GM18873 (cell line): ENCODE measurements at regions not wholly inside any gene's neighbourhood (a gene's known extent, or its start where the extent isn't known, plus 50 kb on each side); places are given as distances from the start of the nearest gene placed in this dataset.
"Not testable (repeated sequence)": the region's sequence is repeated elsewhere in the genome, so short reads cannot be mapped to it uniquely, and the experiment has no call there.

Experiments used
- ATAC-seq: cut with Tn5 transposase; IDR thresholded peaks from one replicate; pipeline ENCODE4 v1.9.1; 2021; ENCODE audit warnings: mild to moderate bottlenecking, moderate library complexity, moderate number of reproducible peaks; ENCODE audit not compliant: unreplicated experiment, low FRiP score

GRCh38 chr2:216967889-216968288 is 108.0 kb upstream of the TNP1 start:
- ATAC-seq = no peak

DNA sequence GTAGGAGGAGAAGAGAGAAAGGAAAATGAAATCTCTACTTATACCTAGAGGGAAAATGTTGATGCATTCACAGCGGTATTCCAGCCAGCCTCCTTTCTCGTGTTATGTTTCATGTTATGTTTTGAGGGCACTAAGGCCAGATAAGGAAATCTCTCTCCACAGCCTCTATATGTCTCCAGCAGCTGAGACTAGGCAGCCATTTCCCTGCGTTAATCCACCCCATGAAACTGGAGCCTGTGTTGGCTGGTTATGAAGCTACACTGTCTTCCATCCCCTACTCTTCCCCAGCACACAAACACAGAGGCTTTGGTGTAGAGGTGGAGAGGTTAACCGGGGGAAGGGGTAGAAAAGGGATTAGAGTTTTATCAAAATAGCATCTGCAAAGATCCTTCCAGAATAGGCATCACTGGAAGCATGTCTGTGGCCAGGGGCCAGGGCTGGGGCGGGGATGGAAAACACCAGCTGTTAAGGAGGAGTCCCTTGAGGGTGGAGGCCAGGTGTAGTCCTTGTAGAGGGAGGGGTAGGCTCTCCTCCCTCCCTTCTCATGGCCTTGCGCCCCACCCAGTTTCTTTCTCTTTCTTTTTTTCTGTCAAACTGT is 100.9 kb upstream of the TNP1 start:
- ATAC-seq = no peak

GRCh38 chr2:216959433-216959832 is 99.6 kb upstream of the TNP1 start:
- no peak for ATAC-seq

DNA sequence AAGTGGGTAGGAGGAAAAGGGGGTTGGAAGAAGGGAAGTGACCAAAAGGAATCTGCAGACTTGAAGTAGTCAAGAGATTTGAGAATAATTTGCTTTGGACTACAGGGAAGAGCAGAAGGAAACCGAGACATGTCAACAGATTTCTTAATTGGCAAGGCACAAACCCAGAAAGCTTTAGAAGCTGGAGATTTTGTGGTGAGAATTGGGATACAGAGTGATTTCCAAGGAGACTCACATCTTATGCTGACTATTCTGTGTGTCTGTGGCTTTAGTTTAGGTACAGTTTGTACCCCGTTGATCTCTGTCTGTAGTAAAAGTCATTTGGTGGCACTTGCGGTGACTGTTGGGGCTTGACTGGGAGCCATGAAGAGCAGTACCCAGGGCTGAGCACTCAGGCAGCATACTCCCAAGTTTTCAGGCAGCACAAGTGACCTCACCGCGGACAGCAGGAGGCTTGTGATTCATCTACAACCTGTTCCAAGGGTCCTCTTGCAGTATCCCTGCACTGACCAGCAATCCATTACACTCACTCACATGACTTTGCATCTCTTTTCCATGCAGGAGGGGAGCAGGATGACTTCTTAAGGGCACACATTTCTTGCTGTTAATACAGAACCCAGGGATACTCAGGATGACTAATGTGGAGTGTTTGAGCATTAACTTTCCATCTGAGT is 97.1 kb upstream of the TNP1 start:
- no peak for ATAC-seq

DNA sequence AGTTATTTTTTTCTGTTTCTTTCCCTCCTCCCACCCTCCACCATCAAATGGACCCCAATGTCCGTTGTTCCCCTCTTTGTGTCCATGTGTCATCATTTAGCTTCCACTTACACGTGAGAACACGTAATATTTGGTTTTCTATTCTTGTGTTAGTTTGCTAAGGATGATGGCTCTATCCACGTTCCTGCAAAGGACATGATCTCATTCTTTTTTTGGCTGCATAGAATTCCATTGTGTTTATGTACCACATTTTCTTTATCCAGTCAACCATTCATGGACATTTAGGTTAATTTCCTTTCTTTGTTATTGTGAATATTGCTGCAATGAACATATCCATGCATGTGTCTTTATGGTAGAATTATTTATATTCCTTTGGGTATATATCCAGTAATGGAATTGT is 91.3 kb upstream of the TNP1 start:
- ATAC-seq = no peak

DNA sequence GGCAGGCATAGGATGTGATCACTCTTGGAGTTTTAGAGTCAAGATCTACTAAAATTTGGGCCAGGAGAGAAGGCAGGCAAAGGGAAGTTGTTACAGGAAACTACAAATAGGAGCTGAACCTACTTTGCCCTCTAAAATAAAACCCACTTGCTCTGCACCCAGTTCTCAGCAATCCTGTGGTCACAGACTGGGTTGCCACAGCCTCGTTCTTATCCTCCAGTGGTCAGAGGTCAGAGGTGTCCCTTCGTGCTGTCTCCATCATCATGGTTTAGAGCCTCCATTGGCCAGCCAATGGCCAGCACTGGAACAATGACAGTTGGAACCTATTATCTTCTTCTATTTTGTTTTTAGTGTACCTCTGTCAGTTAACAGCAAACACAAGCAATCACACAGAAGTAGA is 90.7 kb upstream of the TNP1 start:
- ATAC-seq = no peak

DNA sequence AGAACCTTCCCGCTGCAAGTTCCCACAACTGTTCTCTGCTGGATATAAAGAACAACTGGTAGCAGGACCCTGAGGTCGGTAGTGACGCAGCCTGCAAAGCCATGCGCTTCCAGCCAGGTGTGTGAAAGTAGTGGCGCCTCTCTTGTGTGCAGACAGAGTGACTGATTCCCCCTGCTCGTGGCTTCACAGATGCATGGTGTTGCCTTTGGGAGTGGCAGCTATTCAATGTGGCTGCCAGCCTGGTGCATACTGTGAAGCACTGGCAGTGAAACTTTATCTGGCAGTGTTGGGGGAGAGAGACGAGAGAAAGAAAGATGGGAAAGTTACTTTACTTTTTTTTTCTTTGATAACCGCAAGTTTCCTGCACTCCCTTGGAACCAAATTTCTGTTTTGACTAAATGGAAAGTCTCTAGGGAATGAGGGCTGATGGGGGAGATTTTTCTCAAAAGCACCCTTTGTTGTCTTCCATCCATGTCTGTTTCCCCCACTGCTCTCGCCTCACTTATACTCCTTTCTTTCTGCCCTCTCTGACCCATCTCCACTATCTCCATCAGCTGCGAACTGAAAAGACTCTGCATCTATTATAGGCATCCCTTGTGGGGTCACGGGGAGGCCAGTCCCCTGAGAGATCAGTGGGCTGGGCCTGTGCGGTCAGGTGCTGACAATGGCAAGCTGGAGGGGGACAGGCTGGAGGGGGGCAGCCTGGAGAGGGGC is 90.0 kb upstream of the TNP1 start:
- no peak for ATAC-seq

DNA sequence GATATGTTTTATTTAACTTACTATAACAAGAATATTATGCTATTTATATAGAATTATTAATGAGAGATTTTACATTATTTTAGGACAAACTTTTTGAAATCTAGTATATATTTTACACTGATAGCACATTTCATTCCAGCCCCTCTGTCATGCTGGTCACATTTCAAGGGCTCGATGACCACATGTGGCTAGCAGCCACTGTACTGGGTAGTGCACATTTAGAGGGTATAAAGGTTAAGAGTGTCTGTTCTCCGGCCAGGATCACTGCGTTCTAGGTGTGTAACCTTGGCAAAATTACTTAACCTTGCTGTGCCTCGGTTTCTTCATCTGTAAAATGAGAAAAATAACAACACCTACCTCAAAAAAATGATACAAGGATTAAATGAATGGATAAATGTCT is 87.2 kb upstream of the TNP1 start:
- ATAC-seq = no peak

GRCh38 chr2:216944733-216945132 is 84.9 kb upstream of the TNP1 start:
- no peak for ATAC-seq

- no peak for ATAC-seq
Observed at GRCh38 chr2:216943109-216943508, 83.2 kb upstream of the TNP1 start.

- no peak for ATAC-seq
Observed at GRCh38 chr2:216942465-216942864, 82.6 kb upstream of the TNP1 start.

DNA sequence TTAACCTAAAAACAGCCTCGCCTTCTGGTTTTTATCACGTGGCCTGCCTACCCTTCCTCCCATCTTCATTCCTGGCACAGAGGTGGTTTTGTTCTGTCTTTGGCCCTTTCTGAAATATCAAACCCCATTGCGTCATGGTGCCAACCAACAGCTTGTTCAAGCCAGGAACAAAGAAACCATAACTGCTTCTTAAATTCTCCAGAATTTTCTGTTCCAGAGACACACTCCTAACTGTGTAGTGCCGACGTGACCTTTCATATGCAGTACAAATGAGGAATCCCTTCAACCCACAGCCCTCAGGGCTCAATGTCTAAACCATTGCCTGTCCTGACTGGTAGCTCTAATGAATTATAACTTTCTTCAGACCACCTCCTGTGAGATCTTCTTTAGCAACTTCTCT is 82.2 kb upstream of the TNP1 start:
- ATAC-seq = no peak

- ATAC-seq = no peak
Observed at GRCh38 chr2:216936954-216937357, 77.1 kb upstream of the TNP1 start.

DNA sequence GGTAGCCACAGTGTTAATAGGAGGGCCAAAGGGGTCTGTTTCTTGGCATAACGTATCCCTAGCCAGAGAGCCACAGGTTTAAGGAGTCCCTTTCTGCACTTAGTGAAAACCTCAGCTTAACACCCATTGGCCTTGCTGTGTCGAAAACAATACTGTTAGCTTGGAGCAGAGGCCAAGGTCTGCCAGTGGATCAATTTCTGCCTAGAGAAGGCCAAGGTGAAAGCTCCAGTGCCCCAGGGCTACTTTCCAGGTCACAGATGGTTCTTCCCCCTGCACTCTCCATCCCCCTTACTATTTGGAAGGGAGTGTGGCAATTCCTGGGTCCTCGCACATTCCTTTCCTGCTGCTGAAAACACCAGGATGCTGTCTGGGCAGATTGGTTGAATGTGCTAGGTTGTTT is 74.8 kb upstream of the TNP1 start:
- no peak for ATAC-seq

GRCh38 chr2:216934151-216934550 is 74.3 kb upstream of the TNP1 start:
- ATAC-seq = no peak

DNA sequence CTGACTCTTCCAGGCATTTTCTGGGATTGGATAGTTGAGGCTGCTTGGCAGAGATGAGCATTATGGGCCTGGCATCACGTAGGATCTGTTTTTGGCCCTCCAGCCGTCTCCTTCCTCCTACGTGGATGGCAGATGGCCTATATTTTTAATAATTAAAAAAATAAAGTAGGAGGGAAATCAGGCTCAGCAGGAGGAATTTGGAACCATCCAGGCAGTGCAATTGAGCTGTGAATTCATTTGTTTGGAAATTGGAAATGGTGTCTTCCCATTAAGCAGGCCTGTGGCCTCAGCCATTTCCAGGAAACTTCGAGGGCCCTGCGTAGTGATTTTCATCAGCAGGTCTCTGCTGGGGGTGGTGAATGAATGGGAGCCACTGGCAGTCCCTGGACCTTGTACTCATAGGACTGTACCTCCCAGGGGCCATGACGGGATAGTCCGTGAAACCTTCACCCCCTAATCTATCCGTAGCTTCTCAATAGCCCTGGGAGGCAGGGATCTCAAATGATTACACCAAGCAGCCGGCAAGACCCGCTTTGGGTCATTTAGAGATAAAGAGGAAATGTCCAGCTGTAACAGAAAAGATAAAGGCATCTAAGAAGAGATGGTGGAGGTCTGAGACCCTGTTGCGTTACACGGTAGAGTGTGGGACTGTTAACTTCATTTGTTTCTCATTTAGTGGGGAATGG is 73.1 kb upstream of the TNP1 start:
- ATAC-seq = no peak

- ATAC-seq = no peak
Observed at GRCh38 chr2:216932113-216932862, 72.4 kb upstream of the TNP1 start.

DNA sequence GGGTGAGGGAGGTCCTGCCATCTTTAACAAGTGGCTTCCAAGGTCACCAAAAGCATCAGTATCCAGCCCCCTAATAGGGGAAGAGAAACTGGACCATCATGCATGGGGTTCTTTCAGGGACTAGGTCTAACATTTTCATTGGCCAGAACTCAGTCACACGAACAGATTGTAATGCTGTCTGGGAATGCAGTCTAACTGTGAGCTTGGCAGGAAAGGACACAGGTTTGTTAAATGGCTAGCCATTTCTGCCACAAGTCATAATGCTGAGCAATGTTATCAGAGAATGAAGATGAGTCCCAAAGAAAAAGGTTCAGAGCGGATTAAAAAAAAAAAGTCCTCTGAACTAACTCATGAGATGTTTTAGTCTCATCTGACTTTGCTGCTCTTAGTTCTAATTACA is 70.9 kb upstream of the TNP1 start:
- ATAC-seq = no peak

DNA sequence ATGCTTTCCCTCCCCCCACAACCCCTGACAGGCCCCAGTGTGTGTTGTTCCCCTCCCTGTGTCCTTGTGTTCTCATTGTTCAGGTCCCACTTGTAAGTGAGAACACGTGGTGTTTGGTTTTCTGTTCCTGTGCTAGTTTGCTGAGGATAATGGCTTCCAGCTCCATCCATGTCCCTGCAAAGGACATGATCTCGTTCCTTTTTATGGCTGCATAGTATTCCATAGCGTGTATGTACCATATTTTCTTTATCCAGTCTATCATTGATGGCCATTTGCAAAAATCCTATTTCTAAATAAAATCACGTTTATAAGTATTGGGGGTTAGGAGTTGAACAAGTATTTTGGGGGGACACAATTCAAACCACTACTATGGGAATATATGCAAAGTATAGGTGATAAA is 69.5 kb upstream of the TNP1 start:
- ATAC-seq = not testable (repeated sequence)

- no peak for ATAC-seq
Observed at GRCh38 chr2:216927163-216927562, 67.3 kb upstream of the TNP1 start.
